ENCODE measurements at regions not wholly inside any gene's neighbourhood (a gene's known extent, or its start where the extent isn't known, plus 50 kb on each side); places are given as distances from the start of the nearest gene placed in this dataset.

DNA sequence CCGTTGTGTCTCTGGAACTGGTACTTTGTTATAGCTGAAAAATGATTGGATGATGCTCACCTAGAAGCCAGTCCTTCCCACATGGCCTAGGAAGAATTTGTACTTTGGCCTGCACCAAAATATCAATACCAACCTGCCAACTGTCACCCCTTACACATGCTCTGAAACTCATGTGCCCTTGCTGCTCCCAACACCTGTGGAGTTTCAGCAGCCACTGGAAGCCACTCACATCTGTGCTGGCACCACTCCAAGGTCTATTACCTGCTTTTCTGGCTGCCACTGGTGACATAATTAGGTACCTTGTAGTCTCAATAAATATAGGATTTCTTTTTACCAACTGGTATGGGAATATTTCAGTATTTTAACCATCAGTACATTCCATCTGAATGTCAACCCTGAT is 363.6 kb downstream of the SH3GL2 start:
- Histone ChIP-seq H3K27me3 (ENCODE audit: low read length) (peaks cover 13% of the 10 kb centered on the region), H3F3A (ENCODE audit: low read length, unreplicated experiment) (no peaks in the 10 kb centered on the region), H3K9me2 (replicated peaks; ENCODE audit: low read length) (no peaks in the 10 kb centered on the region), H2AFZ (ENCODE audit: low read length) (no peak overlapping the region), H3K4me1 (ENCODE audit: insufficient read depth, low read length) (no peaks in the 10 kb centered on the region), H3K79me2 (ENCODE audit: low read length) (no peaks in the 10 kb centered on the region), H4K20me1 (ENCODE audit: low read length) (no peaks in the 10 kb centered on the region), H3K27ac (ENCODE audit: low read length) (no peak overlapping the region), H3K9me3 (ENCODE audit: low read length) (no peaks in the 10 kb centered on the region), H3K4me3 (ENCODE audit: low read length) (no peak overlapping the region), H3K9ac (ENCODE audit: low read length) (no peak overlapping the region), H3K4me2 (ENCODE audit: low read length) (no peak overlapping the region), H3K36me3 (ENCODE audit: low read depth, low read length) (no peaks in the 10 kb centered on the region)
- intact Hi-C loops (cut with micrococcal nuclease) = no loop called here
- TF ChIP-seq EZH2phosphoT487 (IDR thresholded peaks at IDR 0.05; ENCODE audit: borderline replicate concordance, low read length) = no peak
- TF ChIP-seq, protein P1, sequence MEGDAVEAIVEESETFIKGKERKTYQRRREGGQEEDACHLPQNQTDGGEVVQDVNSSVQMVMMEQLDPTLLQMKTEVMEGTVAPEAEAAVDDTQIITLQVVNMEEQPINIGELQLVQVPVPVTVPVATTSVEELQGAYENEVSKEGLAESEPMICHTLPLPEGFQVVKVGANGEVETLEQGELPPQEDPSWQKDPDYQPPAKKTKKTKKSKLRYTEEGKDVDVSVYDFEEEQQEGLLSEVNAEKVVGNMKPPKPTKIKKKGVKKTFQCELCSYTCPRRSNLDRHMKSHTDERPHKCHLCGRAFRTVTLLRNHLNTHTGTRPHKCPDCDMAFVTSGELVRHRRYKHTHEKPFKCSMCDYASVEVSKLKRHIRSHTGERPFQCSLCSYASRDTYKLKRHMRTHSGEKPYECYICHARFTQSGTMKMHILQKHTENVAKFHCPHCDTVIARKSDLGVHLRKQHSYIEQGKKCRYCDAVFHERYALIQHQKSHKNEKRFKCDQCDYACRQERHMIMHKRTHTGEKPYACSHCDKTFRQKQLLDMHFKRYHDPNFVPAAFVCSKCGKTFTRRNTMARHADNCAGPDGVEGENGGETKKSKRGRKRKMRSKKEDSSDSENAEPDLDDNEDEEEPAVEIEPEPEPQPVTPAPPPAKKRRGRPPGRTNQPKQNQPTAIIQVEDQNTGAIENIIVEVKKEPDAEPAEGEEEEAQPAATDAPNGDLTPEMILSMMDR (conservative IDR thresholded peaks at IDR 0.05; ENCODE audit: low read depth, low read length) = no peak
- TF ChIP-seq EZH2 (IDR thresholded peaks at IDR 0.05; ENCODE audit: low read length, unreplicated experiment) = no peak
- BruUV-seq (replicated peaks) = no TSS peak
- ChIA-PET CTCF (no interaction called here), POLR2A (ENCODE audit: unreplicated experiment) (no interaction called here)
- ATAC-seq (no peak), DNase-seq (no peak)

DNA sequence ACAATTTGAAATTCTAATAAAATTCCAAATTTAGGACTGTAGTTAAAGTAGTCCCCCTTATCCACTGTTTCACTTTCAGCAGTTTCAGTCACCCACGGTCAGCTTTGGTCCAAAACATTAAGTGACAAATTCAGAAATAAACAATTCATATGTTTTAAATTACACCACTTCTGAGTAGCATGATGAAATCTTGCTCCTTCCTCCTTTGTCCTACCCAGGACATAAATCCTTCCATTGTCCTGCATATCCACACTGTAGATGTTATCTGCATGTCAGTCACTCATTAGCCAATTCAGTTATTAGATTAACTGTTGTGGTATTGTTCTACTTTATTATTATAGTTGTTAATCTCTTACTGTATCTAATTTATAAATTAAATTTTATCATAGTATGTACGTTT is 376.5 kb downstream of the SH3GL2 start:
- ChIA-PET CTCF (no interaction called here), POLR2A (ENCODE audit: unreplicated experiment) (no interaction called here)

DNA sequence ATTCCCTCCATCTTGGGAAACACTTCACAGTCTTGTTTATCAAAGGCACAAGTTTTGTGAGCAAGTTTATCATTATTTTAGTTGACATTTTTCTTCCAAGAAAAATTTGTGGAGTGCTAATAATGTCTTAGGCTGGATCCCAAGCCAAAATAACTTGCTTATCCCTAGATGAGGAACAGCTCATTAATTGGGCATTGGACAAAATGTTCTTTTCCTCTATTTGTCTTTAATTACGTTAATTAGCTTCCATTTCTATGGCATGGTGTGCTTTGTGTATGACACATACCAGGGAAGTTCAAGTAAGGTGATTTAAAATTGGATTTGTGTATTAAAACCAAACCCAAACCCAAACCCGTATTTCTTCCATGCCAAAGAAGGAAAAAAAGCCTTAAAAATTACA is 379.5 kb downstream of the SH3GL2 start:
- H3K9me2 ChIP-seq (replicated peaks; ENCODE audit: low read length) = no peaks in the 10 kb centered on the region
- DNase-seq = no peak
- no TSS peak for BruUV-seq (replicated peaks)
- ChIA-PET CTCF (no interaction called here), POLR2A (ENCODE audit: unreplicated experiment) (no interaction called here)
- H4K20me1 ChIP-seq (ENCODE audit: low read length) = no peaks in the 10 kb centered on the region
- no peak overlapping the region for H3K27ac ChIP-seq (ENCODE audit: low read length)
- ATAC-seq = no peak
- no peaks in the 10 kb centered on the region for H3K36me3 ChIP-seq (ENCODE audit: low read depth, low read length)
- H3K9ac ChIP-seq (ENCODE audit: low read length) = no peak overlapping the region
- H3K79me2 ChIP-seq (ENCODE audit: low read length) = no peaks in the 10 kb centered on the region
- no peaks in the 10 kb centered on the region for H3F3A ChIP-seq (ENCODE audit: low read length, unreplicated experiment)
- intact Hi-C loops (cut with micrococcal nuclease) = no loop called here
- no peak overlapping the region for H2AFZ ChIP-seq (ENCODE audit: low read length)
- H3K9me3 ChIP-seq (ENCODE audit: low read length) = no peaks in the 10 kb centered on the region
- H3K4me3 ChIP-seq (ENCODE audit: low read length) = no peak overlapping the region
- no peaks in the 10 kb centered on the region for H3K4me1 ChIP-seq (ENCODE audit: insufficient read depth, low read length)
- peaks cover 56% of the 10 kb centered on the region for H3K27me3 ChIP-seq (ENCODE audit: low read length)
- no peak overlapping the region for H3K4me2 ChIP-seq (ENCODE audit: low read length)
- no peak for TF ChIP-seq EZH2 (IDR thresholded peaks at IDR 0.05; ENCODE audit: low read length, unreplicated experiment)
- TF ChIP-seq, protein P1 (conservative IDR thresholded peaks at IDR 0.05; ENCODE audit: low read depth, low read length) = no peak
- no peak for TF ChIP-seq EZH2phosphoT487 (IDR thresholded peaks at IDR 0.05; ENCODE audit: borderline replicate concordance, low read length)

More for the DNA sequence above, 376.5 kb downstream of the SH3GL2 start:
- Histone ChIP-seq H3K4me1 (ENCODE audit: insufficient read depth, low read length) (no peaks in the 10 kb centered on the region), H3K36me3 (ENCODE audit: low read depth, low read length) (no peaks in the 10 kb centered on the region), H2AFZ (ENCODE audit: low read length) (no peak overlapping the region), H3K27ac (ENCODE audit: low read length) (no peak overlapping the region), H3K4me2 (ENCODE audit: low read length) (no peak overlapping the region), H3K9me3 (ENCODE audit: low read length) (no peaks in the 10 kb centered on the region), H3K79me2 (ENCODE audit: low read length) (no peaks in the 10 kb centered on the region), H3K9ac (ENCODE audit: low read length) (no peak overlapping the region), H3K27me3 (ENCODE audit: low read length) (peaks cover 37% of the 10 kb centered on the region), H4K20me1 (ENCODE audit: low read length) (no peaks in the 10 kb centered on the region), H3F3A (ENCODE audit: low read length, unreplicated experiment) (no peaks in the 10 kb centered on the region), H3K4me3 (ENCODE audit: low read length) (no peak overlapping the region), H3K9me2 (replicated peaks; ENCODE audit: low read length) (no peaks in the 10 kb centered on the region)
- BruUV-seq (replicated peaks) = no TSS peak
- intact Hi-C loops (cut with micrococcal nuclease) = no loop called here
- no peak for ATAC-seq
- TF ChIP-seq EZH2phosphoT487 (IDR thresholded peaks at IDR 0.05; ENCODE audit: borderline replicate concordance, low read length) (no peak), EZH2 (IDR thresholded peaks at IDR 0.05; ENCODE audit: low read length, unreplicated experiment) (no peak)
- TF ChIP-seq, protein P1 (conservative IDR thresholded peaks at IDR 0.05; ENCODE audit: low read depth, low read length) = no peak
- no peak for DNase-seq
